Lower leg skin (tissue), 4 donors: ENCODE measurements at regions not wholly inside any gene's neighbourhood (a gene's known extent, or its start where the extent isn't known, plus 50 kb on each side); places are given as distances from the start of the nearest gene placed in this dataset.

Source experiments
- DNase-seq, 2 donors: peaks; one replicate each; pipeline ENCODE4 v3.0.0-alpha.2; 2019; ENCODE audit warnings: low spot score in 2 of 2
- H3K4me3 ChIP-seq: fragments of 200-600 bp; sonication (generic); 2 replicates; pipeline ENCODE4 v1.5.1; 2017; ENCODE audit warnings: mild to moderate bottlenecking, low read depth; ENCODE audit not compliant: poor library complexity, severe bottlenecking
- CTCF ChIP-seq, 3 donors: fragments of 450-650 bp; IDR thresholded peaks; one replicate each; pipeline ENCODE4 v1.5.1; 2016; ENCODE audit warnings: antibody characterized with exemption in 3 of 3, mild to moderate bottlenecking in 3 of 3, moderate library complexity in 2 of 3
- POLR2A ChIP-seq, 2 donors: fragments of 450-650 bp; IDR thresholded peaks; one replicate each; pipeline ENCODE4 v1.6.1; 2016 to 2017; ENCODE audit warnings: antibody characterized with exemption in 2 of 2, mild to moderate bottlenecking in 1 of 2, moderate library complexity in 1 of 2
- WGBS, 2 donors: methylation state at CpG; one replicate each; pipeline ENCODE4 v1.1.5; 2018; 5-methylcytosine and 5-hydroxymethylcytosine counted together
- intact Hi-C: fragments of 100-400 bp; cut with DNase I; formaldehyde crosslinking; loops from one replicate; pipeline ENCODE4 v1.15.0; 2023; ENCODE audit warnings: low total_unique reads

DNA sequence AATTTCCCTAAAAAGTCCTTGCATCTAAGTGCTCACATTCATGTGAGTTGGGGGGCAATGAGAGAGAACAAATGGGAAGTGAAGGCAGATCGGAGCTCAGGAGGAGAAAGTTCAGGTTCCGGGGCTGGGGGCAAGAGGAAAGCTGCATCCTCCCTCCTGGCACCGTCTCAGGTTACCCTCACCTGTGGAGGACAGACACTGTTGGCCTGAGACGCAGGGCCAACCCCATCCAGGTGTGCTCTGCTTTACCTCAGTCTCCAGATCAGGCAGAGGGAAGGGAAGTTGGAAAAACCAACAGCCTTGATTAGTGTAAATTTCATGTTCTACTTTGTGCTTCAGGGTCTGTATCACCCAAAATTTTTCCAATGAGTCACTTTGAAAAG lies 146.9 kb downstream of the TRIM29 start:
- H3K4me3 ChIP-seq = no peak overlapping the region
- TF ChIP-seq CTCF (IDR thresholded peaks at IDR 0.05) (no peak), POLR2A (IDR thresholded peaks at IDR 0.05) (no peak)
- intact Hi-C loops = no loop called here
- DNase-seq = no peak
- 84 to 88% methylated on average over 4 of the region's 4 CpGs for WGBS, 2 donors

DNA sequence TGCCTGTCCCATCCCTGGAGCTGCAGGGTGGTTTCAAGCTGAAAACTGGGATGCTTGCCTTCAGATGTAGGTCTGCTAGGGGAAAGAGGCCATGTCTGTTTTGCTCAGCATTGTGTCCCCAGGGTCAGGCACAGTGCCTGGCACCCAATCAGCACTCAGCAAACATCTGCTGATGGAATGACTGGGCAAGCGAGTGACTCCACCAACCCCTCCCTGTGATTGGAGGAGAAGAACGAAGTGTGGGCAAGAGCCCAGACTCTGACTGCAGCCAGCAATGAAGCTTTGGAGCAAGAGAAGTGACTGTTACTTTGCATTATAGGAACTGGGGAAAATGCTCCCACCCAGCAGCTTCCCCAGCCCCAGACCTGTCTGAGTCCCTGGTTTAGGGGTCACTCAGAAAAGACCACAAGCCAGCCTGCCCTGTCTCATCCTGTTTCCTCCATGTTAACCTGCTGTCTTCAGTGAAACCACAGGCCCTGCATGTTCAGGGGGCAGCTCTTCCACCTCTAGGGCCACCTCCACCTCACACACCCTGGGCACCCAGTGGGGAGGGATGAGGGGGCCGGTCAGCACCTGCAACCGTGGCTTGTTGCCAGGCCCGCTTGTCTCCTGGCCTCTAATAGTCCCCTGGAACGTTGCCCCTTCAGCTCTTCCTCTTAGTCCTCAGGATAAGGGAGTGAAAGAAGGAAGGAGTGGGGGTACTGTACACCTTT lies 147.4 kb downstream of the TRIM29 start:
- H3K4me3 ChIP-seq = no peak overlapping the region
- 26 to 43% methylated on average over 6 of the region's 6 CpGs for WGBS, 2 donors
- intact Hi-C loops = no loop called here
- TF ChIP-seq CTCF (IDR thresholded peaks at IDR 0.05) (no peak), POLR2A (IDR thresholded peaks at IDR 0.05) (no peak)
- DNase-seq = no peak

- no peak for DNase-seq
- no peak overlapping the region for H3K4me3 ChIP-seq
- no peak for TF ChIP-seq POLR2A (IDR thresholded peaks at IDR 0.05)
- no peak for TF ChIP-seq CTCF (IDR thresholded peaks at IDR 0.05)
- WGBS, 2 donors = 80% methylated on average over 16 of the region's 16 CpGs
- intact Hi-C loops = no loop called here
Observed at GRCh38 chr11:119989159-119989821, 148.6 kb downstream of the TRIM29 start.

DNA sequence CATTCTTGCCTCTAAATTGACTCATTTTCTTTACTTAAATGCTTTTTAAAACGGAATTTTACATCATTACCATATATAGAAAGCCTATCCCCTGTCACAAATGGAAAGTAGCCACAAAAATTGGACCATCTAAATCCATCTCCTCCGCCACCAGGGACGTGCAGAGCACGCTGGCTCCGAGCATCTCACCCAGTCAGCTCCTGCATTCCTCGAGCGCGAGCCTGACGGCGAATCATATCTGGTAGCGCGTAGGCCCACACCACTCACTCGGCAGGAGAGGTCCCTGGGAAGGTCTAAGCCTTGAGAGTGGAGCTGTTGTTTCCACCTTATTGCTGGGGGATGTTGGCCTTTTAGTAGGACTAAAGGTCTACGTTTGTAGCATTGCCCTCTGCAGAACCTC lies 152.4 kb downstream of the TRIM29 start:
- H3K4me3 ChIP-seq = no peak overlapping the region
- peak in 1 of 2 donors; percentile 26 for DNase-seq
- TF ChIP-seq POLR2A (IDR thresholded peaks at IDR 0.05) (no peak), CTCF (IDR thresholded peaks at IDR 0.05) (no peak)
- intact Hi-C loops = no loop called here
- 91 to 92% methylated on average over 14 of the region's 14 CpGs for WGBS, 2 donors

GRCh38 chr11:119983816-119984215 lies 154.1 kb downstream of the TRIM29 start:
- 92 to 93% methylated on average over 8 of the region's 8 CpGs for WGBS, 2 donors
- H3K4me3 ChIP-seq = no peak overlapping the region
- DNase-seq = peak in 1 of 2 donors; percentile 62
- intact Hi-C loops = no loop called here
- TF ChIP-seq CTCF (IDR thresholded peaks at IDR 0.05) = no peak
- no peak for TF ChIP-seq POLR2A (IDR thresholded peaks at IDR 0.05)
